Stimulated activated naive CD8-positive, alpha-beta T cell treated with anti-CD3 and anti-CD28 coated beads, Interleukin-15, Interleukin-2, amounts not matched to agents 100 U/mL and 50 U/mL, for 24 hours (primary cell): ENCODE measurements at regions not wholly inside any gene's neighbourhood (a gene's known extent, or its start where the extent isn't known, plus 50 kb on each side); places are given as distances from the start of the nearest gene placed in this dataset.

ENCODE experiments used
- ATAC-seq: fragments of 150-1000 bp; cut with Tn5 transposase; one replicate; pipeline ENCODE4 v1.10.0; 2021
- DNase-seq: peaks from one replicate; pipeline ENCODE4 v3.0.0; 2021

DNA sequence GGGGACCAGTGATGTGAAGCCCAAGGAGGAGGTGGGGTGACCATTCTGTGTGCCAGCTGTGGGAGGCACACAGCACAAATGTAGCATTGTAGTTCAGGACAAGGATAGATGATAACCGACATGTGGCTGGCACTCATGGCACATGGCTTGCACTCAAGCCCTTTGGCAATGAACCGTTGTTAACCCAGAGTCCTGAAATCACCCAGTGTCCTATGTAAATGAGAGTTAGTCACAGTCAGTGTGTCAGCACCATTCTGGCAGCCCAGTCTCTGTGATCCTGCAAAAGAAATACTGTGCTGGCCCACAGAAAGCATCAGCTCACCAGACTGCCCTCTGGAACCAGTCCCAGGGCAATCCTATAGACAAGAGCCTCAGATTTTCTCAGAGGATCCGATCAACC is 339.3 kb downstream of the MID1IP1 start:
- no peak for ATAC-seq

DNA sequence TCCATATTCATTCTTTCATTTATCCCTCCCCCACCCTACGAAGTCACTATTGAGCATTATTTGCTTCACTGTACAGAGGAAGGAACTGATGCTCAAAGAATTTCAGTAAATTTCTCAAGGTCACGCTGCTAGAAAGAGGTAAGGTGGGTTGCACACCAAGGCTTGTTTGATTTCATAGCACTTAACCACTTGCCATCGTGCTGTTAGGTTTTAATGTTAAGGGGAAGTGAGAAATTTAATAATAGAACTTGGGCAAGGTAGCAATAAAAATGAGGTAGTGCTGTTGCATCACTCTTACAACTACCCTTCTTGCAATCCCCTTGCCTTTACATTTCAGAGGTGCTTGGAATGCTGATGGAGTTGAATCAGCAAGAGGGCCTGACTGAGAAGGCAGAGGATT is 343.1 kb downstream of the MID1IP1 start:
- DNase-seq (no peak), ATAC-seq (no peak)

More for the DNA sequence above, 339.3 kb downstream of the MID1IP1 start:
- DNase-seq: no peak

DNA sequence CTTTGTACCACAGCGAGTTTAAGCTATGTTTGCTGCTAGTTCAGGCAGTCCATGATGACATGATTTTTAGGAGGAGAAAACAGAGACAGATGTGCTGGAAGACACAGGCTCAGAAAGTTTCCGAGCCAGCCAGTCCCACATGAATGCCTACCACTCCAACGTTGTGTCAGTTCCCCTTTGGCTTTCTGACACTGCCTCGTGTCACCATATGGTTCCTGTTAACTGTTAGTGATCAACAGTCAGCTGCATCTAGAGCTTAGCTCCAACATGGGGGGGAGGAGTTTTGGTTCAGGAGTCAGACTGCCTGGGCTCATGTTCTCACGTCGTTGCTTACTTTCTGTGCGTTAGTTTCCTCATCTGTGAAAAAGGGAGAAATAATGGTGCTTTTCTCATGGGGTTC is 343.7 kb downstream of the MID1IP1 start:
- ATAC-seq (no peak), DNase-seq (no peak)

DNA sequence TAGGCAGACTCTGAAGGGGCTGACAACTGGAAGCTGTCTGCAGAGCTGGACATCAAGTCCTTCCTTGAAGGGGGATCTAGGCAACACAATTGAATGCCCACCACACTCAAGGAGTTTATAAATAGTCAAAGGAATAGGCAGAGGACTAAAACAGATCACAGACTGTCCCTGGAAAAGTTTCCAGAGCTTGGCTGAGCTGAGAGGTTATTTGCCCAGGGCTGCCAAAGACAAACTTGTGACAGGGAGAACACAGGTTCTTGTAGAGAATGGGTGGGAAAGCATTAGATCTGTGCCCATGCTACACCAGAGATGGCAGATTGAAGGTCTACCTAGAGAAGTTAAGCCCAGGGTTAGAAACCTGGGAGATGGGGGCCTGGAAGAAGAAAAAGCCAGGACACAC is 344.6 kb downstream of the MID1IP1 start:
- ATAC-seq (no peak), DNase-seq (no peak)

DNA sequence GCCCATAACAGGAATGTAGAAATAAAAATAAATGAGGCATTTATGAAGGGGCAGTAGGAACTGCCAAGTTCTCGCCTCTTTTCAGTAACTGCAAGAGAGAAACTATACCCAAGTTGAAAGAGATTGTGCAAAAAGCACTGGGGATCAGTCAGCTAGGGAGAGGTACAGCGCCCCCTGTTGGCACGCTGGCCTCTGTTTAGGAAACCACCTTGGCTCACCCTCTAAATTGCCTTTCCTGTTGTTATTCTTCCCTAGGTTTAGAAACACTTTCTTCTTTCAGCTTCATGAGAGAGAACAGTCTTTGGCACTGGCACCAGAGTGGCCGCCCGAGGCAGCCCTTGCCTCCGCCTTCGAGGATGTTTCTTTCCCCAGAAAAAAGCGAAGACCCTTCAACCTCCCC is 348.5 kb downstream of the MID1IP1 start:
- ATAC-seq: no peak
- peak; percentile 72 for DNase-seq

DNA sequence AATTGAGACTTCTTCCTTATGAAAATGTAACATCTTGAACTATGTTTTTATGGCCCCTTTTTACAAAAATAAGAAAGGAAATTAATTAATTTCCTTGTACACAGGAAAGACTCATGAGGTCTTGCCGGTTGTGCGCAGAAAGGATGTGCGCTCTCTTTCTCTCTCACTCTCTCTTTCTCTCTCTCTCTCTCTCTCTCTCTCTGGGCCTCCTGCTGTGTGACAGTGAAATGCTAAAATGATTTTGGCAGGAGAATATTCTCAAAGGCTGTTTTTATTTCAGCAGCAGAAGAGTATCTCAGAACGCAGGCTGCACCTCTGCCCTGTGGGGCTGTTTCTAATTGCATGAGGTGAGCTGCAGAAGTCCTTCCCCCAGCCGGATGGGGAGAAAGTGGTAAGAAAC is 349.0 kb downstream of the MID1IP1 start:
- ATAC-seq (no peak), DNase-seq (no peak)

DNA sequence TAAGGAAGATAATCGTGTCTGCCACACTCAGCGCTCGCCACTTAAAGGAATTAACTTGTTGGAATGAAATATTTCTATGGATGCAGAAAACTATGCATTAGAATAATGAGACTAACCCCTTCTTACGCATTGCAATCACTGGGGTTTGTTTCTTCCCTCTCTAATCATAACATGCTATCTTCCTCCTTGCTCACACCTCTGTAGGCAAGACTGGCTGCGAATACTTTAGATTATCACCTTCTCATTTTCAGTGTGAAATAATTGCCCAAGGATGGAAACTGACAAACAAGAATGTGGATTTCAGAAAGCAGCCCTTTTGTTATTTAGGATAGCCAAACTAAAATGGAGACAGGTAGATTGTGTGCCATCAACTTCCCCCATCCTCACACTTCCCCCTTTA is 349.4 kb downstream of the MID1IP1 start:
- no peak for DNase-seq
- ATAC-seq: no peak

DNA sequence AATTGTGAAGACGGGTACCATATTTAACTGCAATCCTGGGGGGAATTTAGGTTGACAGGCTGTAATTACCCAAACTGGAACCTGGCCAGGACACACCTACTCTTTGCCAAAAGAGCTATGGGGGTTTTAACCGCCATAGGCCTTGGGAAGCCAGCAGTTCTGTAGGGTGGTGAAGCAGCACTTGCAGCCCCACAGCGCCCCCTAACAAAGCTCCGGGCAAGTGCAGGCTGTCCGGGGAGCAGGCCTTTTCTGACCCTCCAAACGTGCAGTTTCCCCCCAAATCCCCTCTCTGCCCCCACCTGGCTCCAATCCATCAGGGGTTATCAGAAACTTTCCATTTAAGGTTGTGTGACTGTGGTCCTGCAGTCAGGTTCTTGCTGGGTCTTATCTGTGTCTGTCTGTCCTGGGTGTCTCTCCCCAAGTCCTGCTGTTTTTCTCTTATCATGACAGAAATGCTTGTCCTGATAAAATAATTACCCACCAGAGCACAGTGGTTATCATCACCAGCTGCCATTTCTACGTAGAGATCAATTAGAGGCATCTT is 350.9 kb downstream of the MID1IP1 start:
- DNase-seq (peak; percentile 49), ATAC-seq (no peak)

DNA sequence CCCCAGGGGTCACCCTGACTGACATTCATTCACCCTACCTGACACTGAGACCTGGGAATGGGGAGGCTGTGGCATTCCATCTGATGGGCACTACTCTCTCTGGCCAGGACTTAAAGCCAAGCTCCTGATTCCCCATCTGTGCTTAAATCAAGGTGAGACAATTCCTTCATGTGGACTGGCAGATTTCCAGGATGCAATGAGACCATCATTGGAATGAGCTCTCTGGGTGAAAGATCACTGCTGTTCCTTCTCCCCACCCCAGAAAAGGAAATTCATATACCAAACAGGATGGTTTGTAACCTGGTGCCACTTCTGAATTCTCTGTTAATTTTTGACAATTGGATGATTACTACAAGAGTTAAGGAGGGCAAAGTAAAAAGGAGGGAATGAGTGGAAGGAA is 354.8 kb downstream of the MID1IP1 start:
- ATAC-seq (no peak), DNase-seq (no peak)

DNA sequence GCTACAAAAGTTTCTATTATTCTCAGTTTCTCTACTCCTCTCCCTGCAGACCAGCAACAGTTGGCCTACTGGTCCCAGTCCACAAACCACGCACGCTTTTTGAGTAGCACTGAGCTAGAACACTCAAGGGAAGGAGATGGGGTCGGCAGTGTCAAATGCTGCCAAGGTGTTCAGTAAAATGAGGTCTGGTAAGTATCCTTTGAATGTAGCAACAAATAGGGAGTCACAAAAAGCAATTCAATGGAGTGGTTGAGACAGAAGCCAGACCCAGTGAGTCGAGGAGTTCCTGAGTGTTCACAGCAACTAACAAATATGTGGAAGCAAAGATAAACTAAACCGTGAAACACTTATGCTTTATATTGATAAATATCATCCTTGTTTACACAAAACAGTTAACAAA is 355.7 kb downstream of the MID1IP1 start:
- ATAC-seq (no peak), DNase-seq (no peak)

DNA sequence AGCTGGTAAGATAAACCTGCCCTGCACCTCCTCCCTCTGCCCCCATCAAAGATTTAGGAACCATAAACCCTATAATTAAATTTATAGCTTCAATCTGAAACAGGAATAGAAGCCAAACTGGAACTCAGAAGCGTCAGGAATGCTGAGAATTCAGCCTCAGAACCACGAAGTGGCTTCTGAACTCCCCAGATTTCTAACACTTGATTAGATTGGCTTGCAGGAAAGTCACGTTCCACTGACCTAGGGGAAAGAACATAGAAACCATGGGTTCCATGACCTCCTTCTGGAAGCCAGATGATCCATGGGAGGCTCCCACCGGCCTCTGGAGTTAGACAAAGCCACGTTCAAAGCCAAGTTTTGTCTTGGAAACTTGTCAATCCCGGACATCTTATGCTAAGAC is 356.5 kb downstream of the MID1IP1 start:
- DNase-seq (no peak), ATAC-seq (no peak)

DNA sequence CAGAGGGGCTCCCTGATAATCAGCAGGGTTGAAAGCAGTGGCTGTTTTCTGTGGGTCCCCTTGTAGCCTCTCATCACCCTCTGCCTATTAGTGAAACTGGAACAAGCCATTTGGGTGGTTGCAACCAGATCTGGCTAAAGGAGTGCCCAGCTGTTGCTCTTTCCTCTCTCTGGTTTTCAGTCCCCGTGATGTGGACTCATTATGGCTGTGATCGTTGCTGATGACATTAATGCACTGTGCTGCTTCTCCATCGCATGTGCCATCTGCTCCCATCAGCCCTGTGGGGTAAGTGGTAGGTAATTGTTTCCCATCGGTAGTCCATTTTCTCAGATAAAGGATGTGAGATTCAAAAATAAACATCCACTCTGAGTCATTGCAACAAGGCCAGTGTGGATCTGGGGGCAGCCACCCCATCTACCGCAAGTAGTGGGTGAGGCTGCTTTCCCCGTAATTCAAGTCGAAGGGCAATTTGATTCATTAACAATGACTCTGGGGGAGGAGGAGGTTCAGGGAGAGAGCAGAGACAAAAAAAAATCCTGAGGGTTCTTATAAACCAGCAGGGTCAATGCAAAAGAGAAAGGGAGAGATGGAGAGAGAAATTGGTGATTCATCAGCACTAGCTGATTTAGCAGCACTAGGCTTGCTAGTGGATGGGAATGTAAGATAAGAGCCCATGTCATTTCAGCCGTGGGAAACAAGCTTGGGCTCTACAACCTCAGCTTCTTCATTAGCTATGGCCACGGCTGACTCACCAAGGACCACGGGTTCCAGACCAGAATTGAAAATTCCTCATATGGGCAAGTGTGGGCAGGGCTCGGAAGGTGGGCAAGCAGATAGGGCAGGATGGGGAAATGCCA is 357.8 kb downstream of the MID1IP1 start:
- ATAC-seq: no peak
- DNase-seq: no peak

DNA sequence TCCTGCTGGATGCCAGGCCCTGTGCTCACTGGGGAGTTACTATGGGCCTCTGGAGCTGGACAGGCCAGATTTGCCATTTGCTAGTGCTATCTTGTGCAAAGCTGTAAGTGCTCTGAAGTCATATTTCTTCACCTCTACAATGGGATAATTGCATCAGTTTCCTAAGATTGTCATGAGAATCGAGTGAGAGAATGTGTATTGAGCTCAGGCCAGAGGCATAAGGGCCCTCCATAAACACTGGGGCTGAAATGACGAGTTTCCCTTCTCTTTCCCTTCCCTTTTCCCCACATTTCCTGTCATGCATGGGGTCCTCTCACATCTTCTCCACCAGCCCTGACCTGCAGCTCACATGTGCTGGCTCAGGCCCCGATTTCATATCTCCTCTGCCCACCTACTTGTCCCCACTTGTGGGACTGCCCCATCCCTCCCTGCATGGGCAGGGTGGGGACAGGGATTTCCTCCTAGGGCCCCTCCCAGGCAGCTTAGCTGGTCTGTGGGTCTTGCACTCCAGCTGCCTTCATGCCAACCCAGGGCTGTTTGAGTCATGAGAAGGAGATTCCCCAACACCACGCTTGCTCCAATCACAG is 358.8 kb downstream of the MID1IP1 start:
- DNase-seq: peak; percentile 23

DNA sequence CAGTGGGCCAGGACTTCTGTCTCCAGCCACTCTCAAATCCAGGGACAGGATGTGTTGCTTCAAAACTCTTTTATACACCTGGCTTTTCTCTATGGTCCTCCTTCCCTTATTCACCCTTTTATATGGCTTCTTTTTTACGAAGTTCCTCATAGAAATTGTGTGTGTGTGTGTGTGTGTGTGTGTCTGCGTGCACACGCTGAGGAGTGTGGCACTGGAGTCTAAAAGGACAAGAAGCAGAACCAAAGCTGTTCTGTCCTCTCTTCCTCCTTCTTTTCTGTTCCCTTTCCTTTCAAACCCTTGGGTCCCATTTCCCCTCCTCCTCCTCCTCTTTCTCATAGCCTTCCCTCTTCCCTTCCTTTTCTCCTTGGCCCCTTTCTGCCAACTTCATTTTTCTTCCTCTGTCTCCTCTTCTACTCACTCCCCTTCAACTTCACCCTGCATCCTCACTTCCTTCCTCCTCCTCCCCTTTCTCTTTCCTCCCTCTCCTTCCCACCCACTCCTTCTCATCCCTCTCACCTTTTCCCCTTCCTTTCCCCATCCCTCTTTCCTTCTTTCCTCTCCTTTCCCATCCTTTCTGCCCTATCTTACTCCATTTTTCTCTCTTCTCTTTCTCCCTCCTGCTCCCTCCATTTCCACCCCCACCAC is 360.5 kb downstream of the MID1IP1 start:
- DNase-seq (no peak), ATAC-seq (no peak)

More for the DNA sequence above, 358.8 kb downstream of the MID1IP1 start:
- ATAC-seq: peak; percentile 46

DNA sequence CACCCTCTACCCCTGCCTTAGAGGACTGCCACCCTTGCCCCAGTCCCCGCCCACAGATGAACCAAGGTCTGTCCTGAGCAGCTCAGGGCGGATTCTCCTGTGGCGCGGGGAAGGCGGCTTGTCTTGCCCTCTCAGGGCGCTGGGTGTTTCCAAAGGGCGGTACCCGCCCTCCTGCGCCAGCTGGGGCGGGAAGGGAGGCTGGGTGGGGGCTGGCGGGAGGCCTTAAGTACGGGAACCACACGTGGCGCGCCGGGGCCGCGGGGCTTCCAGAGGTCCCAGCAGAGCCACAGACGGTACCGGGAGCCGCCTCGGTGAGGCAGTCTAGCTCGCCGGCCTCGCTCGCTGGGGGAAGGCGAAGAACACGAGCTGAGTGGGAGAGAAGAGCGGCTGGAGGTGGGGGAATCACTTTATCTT is 361.1 kb downstream of the MID1IP1 start:
- ATAC-seq: peak; percentile 64
- peak; percentile 57 for DNase-seq

DNA sequence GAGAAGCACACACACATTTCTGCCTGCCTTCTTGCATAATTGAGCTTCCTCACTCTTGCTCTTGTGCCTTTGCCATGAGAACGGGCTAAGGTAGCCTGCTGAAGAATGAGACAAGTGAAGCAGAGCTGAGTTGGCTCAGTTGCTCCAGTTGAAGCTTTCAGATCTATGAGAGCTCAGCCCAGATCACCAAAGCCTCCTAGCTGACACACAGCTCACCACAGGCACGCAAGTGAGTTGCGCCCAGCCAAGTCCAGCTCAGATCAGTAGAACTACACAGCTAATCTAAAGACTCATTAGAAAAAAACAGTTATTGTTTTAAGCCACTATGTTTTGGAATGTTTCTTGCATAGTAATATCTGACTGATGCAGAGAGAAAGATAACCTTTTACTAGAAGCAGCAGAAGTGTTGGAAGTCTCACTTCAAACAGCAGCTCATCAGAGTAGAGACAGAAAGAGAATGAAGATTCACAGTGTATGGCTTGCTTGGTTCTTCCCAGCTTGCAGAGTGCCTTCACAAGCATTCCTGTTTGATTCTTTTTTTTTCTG is 362.4 kb downstream of the MID1IP1 start:
- ATAC-seq (peak; percentile 64), DNase-seq (no peak)

DNA sequence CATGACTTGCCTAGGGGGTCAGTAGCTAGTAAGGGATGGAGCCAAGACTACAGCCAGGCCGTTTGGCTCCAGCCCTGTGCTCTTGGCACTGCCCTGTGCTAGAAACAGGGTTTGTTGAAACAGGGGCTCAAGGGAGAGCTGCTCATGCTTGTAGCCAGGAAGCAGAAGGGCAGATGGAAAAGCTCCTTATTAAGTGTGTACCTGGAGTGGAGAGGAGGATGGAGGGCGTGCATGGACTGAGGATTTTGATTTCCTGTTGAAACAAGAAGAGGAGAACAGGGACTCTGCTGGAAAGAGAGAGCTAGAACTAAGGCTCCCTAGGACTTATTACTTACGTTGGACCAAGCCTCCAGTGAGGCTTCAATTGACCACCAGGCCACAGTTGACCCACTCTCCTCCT is 363.0 kb downstream of the MID1IP1 start:
- no peak for ATAC-seq
- DNase-seq: no peak

DNA sequence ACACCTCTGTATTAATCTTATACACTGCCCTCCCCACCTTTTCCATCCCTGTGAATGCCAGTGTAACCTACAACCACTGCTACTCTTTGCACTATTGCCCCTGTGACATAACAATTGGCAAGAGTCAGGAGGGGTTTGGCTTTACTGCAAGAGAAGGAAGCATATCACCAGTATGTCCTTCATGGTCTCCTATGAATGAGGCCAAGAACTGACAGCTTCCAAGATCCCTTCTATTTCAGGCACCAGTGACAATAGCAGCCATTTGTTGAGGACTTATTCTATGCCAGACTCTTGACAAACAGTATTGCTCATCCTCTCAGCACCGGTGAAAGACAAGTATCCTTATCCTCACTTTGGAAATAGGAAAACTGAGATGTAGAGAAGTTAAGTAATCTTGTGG is 363.9 kb downstream of the MID1IP1 start:
- ATAC-seq: no peak

DNA sequence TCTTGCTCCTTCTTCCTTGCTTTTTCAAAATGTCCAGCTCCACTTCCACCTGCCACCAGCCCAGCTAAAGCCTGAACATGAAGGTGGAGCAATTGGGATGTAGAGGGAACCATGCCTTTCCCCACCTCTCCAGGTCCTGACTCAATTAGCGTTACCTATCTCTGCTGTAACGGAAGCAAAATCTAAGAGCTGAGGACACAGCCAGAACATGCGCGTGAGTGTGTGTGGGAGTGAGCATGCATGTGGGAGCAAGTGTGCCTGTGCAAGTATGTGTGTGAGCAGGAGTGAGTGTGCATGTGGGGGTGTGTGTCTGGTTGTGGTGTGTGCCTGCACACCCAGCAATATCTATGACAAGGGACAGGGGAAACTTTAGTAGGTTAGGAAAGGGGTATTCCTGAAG is 364.5 kb downstream of the MID1IP1 start:
- DNase-seq: no peak
- no peak for ATAC-seq

More for the DNA sequence above, 363.9 kb downstream of the MID1IP1 start:
- no peak for DNase-seq

DNA sequence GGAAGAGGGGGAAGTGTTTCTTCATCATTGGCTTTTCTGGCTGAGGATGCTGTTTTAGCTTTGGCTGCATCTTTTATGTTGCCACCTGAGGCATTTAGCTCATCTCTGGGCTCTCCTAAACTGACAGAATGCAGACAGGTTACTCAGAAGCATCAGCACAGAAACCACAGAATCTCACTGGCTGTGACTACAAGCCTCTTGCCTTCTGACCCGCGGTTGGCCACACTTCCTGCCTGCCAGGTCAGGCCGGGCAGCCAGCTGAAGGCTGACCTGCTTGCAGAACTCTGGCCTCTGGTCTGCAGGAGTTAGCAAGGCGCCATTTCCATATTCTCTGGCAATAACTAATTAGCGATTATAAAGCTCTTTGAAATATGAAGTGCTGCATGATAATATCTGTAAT is 366.5 kb downstream of the MID1IP1 start:
- DNase-seq (no peak), ATAC-seq (no peak)

DNA sequence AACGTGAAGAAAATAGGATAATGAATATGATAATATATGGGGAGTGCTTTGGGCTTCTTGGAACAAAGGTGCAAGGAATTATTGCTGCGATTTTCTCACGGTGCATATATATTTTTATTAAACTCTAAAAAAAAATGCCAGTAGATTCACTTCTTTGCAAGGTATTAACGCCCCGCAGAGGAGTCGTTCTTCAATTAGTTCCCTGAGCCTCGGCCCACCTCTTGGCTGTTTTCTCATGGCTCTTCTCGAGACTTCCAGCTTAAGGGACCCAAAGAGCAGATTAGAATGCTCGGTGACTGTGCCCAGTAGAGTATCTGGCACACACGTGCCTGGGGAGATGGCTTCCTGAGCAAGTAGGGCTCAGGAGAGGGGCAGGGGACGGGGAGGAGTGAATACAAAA is 367.4 kb downstream of the MID1IP1 start:
- no peak for ATAC-seq
- DNase-seq: no peak

DNA sequence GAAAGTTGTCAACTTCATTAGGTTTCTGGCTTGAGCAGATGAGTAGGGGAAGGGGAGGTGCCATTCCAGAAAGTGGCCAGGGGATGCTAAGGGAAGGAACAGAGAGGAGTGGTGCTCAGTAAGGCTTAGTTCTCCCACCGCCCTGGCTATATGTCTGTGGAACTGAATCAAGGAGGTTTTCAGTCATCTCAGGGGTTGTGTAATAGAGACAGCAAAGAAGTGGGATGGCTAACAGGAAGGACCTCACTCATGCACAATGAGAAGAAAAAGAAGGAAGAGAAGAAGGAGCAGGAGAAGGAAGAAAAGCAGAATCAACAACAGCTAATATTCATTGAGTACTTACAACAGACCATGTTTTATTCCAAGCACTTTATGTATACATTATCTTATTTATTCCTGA is 368.7 kb downstream of the MID1IP1 start:
- ATAC-seq (no peak), DNase-seq (no peak)

DNA sequence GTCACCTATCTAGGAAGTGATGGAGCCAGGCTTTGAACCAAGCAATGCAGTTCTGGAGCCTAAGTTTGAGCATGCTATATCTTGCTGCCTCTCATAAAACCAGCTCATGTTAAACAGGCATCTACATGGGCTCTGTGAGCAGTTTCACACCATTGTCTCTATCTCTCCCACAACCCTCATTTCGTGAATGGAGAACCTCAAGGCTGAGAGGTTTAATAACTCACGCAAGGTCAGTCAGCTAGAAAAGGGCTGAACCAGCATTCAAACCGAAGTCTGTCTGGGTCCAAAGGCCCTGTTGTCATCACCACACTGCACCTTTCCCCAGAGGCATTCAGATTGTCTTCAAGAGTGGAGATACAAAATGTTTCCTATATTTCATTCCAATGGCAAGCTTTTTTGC is 369.2 kb downstream of the MID1IP1 start:
- DNase-seq (no peak), ATAC-seq (no peak)
